H1 (cell line): ENCODE measurements at regions not wholly inside any gene's neighbourhood (a gene's known extent, or its start where the extent isn't known, plus 50 kb on each side); places are given as distances from the start of the nearest gene placed in this dataset.

Experiments
- CTCF ChIA-PET: fragments of 300-600 bp; sonication (Branson Sonifier 250); formaldehyde crosslinking; loops from one replicate; lab custom pipeline; 2021; ENCODE audit not compliant: partially characterized antibody; lab: Charles Lee
- POLR2A ChIA-PET: fragments of 300-600 bp; sonication (Branson Sonifier 250); formaldehyde crosslinking; loops from one replicate; lab custom pipeline; 2021; ENCODE audit warnings: inconsistent platforms; ENCODE audit not compliant: partially characterized antibody; lab: Charles Lee
- DNase-seq, 2 experiments: peaks; one replicate each; pipeline versions ENCODE4 v3.0.0 to v3.0.0-alpha.2; 2010 to 2022; ENCODE audit warnings: low spot score in 2 of 2, low read depth in 1 of 2, mixed read lengths in 1 of 2
- FAIRE-seq: peaks from 2 replicates; lab custom pipeline; 2011; peaks lifted over from hg19 to GRCh38; lab: Jason Lieb, UNC
- H2AFZ ChIP-seq: 2 replicates; pipeline ENCODE4 v1.8.1; 2012; ENCODE audit warnings: low read length, inconsistent platforms
- H2AK5ac ChIP-seq: 2 replicates; pipeline ENCODE4 v1.6.1; 2013; ENCODE audit warnings: low read depth, low read length
- H2BK120ac ChIP-seq: replicated peaks from 2 replicates; pipeline ENCODE3; 2013; ENCODE audit warnings: low read depth, low read length, inconsistent platforms
- H2BK12ac ChIP-seq: 2 replicates; pipeline ENCODE4 v1.6.1; 2013; ENCODE audit warnings: low read depth, low read length
- H2BK15ac ChIP-seq: 2 replicates; pipeline ENCODE4 v1.6.1; 2013; ENCODE audit warnings: low read length
- H2BK20ac ChIP-seq: 2 replicates; pipeline ENCODE4 v1.6.1; 2013; ENCODE audit warnings: low read length
- H2BK5ac ChIP-seq: 2 replicates; pipeline ENCODE4 v1.6.1; 2013; ENCODE audit warnings: low read depth, low read length
- H3K14ac ChIP-seq: 2 replicates; pipeline ENCODE4 v1.6.1; 2013; ENCODE audit warnings: inconsistent platforms; ENCODE audit not compliant: insufficient read length
- H3K18ac ChIP-seq: 2 replicates; pipeline ENCODE4 v1.6.1; 2013; ENCODE audit warnings: low read length; ENCODE audit errors: extremely low read depth
- H3K23ac ChIP-seq: 2 replicates; pipeline ENCODE4 v1.6.1; 2013; ENCODE audit warnings: inconsistent platforms; ENCODE audit not compliant: insufficient read length
- H3K23me2 ChIP-seq: 2 replicates; pipeline ENCODE4 v1.6.1; 2013; ENCODE audit warnings: low read depth, low read length
- H3K27ac ChIP-seq: 2 replicates; pipeline ENCODE4 v1.6.1; 2011; ENCODE audit warnings: low read depth, low read length, inconsistent platforms
- H3K27me3 ChIP-seq, 4 experiments: replicated peaks in 1 of 4; 1 replicate in 1 of 4; 2 replicates in 3 of 4; pipeline versions ENCODE4 v1.6.1 to v1.8.1; 2011 to 2013; ENCODE audit warnings: low read length in 3 of 4, mild to moderate bottlenecking in 3 of 4, inconsistent platforms in 2 of 4, mixed read lengths in 2 of 4, moderate library complexity in 1 of 4; ENCODE audit not compliant: control insufficient read depth in 3 of 4, insufficient read depth in 3 of 4; ENCODE audit errors: extremely low read depth in 1 of 4
- H3K36me3 ChIP-seq, 4 experiments: 2 replicates each; pipeline versions ENCODE4 v1.6.1 to v1.8.1; 2011 to 2013; ENCODE audit warnings: mild to moderate bottlenecking in 4 of 4, low read length in 3 of 4, moderate library complexity in 2 of 4, control low read depth in 1 of 4, inconsistent platforms in 1 of 4; ENCODE audit not compliant: insufficient read depth in 4 of 4, control insufficient read depth in 2 of 4
- H3K4ac ChIP-seq: replicated peaks from 2 replicates; pipeline ENCODE3; 2013; ENCODE audit warnings: low read length, low read depth, mixed read lengths, inconsistent platforms; ENCODE audit not compliant: insufficient read length
- H3K4me1 ChIP-seq, 4 experiments: replicated peaks in 1 of 4; 1 replicate in 1 of 4; 2 replicates in 3 of 4; pipeline versions ENCODE4 v1.6.1 to v1.8.1; 2011 to 2013; ENCODE audit warnings: low read length in 3 of 4, inconsistent platforms in 2 of 4, mixed read lengths in 1 of 4; ENCODE audit not compliant: insufficient read depth in 4 of 4, control insufficient read depth in 3 of 4
- H3K4me2 ChIP-seq, 2 experiments: 2 replicates each; pipeline versions ENCODE4 v1.6.1 to v1.8.1; 2011 to 2013; ENCODE audit warnings: low read depth in 2 of 2, low read length in 2 of 2, control low read depth in 1 of 2, inconsistent platforms in 1 of 2, mild to moderate bottlenecking in 1 of 2; ENCODE audit not compliant: insufficient read depth in 1 of 2
- H3K4me3 ChIP-seq, 4 experiments: fragments of 200-600, 300-600 bp in 1 of 4; sonication (generic), shearing (Covaris generic), sonication (Bioruptor Twin) in 1 of 4; 2 replicates each; pipeline versions ENCODE4 v1.5.1 to v1.8.1; 2011 to 2016; ENCODE audit warnings: low read length in 4 of 4, low read depth in 3 of 4, control low read depth in 2 of 4, inconsistent platforms in 2 of 4, mild to moderate bottlenecking in 2 of 4, mixed read lengths in 1 of 4, moderate library complexity in 1 of 4; ENCODE audit not compliant: insufficient read depth in 2 of 4; ENCODE audit errors: extremely low read depth in 1 of 4
- H3K56ac ChIP-seq: replicated peaks from 2 replicates; pipeline ENCODE3; 2013; ENCODE audit warnings: low read depth, mild to moderate bottlenecking, mixed read lengths, low read length, inconsistent platforms; ENCODE audit not compliant: insufficient read length
- H3K79me1 ChIP-seq: 2 replicates; pipeline ENCODE4 v1.6.1; 2013; ENCODE audit warnings: low read depth, low read length, control low read depth
- H3K79me2 ChIP-seq, 2 experiments: 2 replicates each; pipeline versions ENCODE4 v1.6.1 to v1.8.1; 2012 to 2013; ENCODE audit warnings: low read length in 2 of 2, mild to moderate bottlenecking in 2 of 2, inconsistent platforms in 1 of 2; ENCODE audit not compliant: insufficient read depth in 2 of 2, control insufficient read depth in 1 of 2
- H3K9ac ChIP-seq, 4 experiments: replicated peaks in 1 of 4; 1 replicate in 1 of 4; 2 replicates in 3 of 4; pipeline versions ENCODE4 v1.6.1 to v1.8.1; 2011 to 2013; ENCODE audit warnings: low read depth in 3 of 4, low read length in 3 of 4, control low read depth in 2 of 4, mild to moderate bottlenecking in 2 of 4, moderate library complexity in 2 of 4, inconsistent platforms in 1 of 4; ENCODE audit errors: extremely low read depth in 1 of 4
- H3K9me3 ChIP-seq, 2 experiments: 2 replicates each; pipeline versions ENCODE4 v1.6.1 to v1.8.1; 2012 to 2013; ENCODE audit warnings: mild to moderate bottlenecking in 2 of 2, moderate library complexity in 2 of 2, control low read depth in 1 of 2, inconsistent platforms in 1 of 2, low read depth in 1 of 2, low read length in 1 of 2, mixed read lengths in 1 of 2; ENCODE audit not compliant: insufficient read depth in 2 of 2
- H4K20me1 ChIP-seq, 2 experiments: replicated peaks in 1 of 2; 2 replicates each; pipeline versions ENCODE3 to v1.8.1; 2011 to 2013; ENCODE audit warnings: inconsistent platforms in 2 of 2, low read length in 2 of 2, mild to moderate bottlenecking in 1 of 2; ENCODE audit not compliant: insufficient read depth in 2 of 2, control insufficient read depth in 1 of 2
- H4K5ac ChIP-seq: 2 replicates; pipeline ENCODE4 v1.6.1; 2013; ENCODE audit warnings: low read length, low read depth, mixed read lengths, inconsistent platforms; ENCODE audit not compliant: insufficient read length
- H4K8ac ChIP-seq: 2 replicates; pipeline ENCODE4 v1.8.0; 2013; ENCODE audit warnings: mild to moderate bottlenecking, moderate library complexity, low read length, inconsistent platforms; ENCODE audit not compliant: insufficient read depth; ENCODE audit errors: extremely low read depth
- H4K91ac ChIP-seq: replicated peaks from 2 replicates; pipeline ENCODE3; 2013; ENCODE audit warnings: low read length, mixed read lengths, inconsistent platforms; ENCODE audit not compliant: insufficient read length
- BCL11A ChIP-seq, 2 experiments: IDR thresholded peaks; one replicate each; pipeline ENCODE4 v1.6.1; 2011; ENCODE audit warnings: low read depth in 2 of 2, low read length in 2 of 2, mild to moderate bottlenecking in 2 of 2
- KDM1A ChIP-seq: fragments of 200-600, 300-600 bp; sonication (generic); IDR thresholded peaks from 2 replicates; pipeline ENCODE4 v1.7.1; 2016; ENCODE audit warnings: mild to moderate bottlenecking, low read length, borderline replicate concordance
- POLR2AphosphoS5 ChIP-seq: IDR thresholded peaks from 2 replicates; pipeline ENCODE4 v1.6.1; 2011; ENCODE audit warnings: low read depth, low read length
- RBBP5 ChIP-seq: IDR thresholded peaks from 2 replicates; pipeline ENCODE4 v1.7.1; 2012; ENCODE audit warnings: low read depth, mild to moderate bottlenecking, inconsistent platforms, low read length, moderate library complexity, borderline replicate concordance
- RXRA ChIP-seq: IDR thresholded peaks from 2 replicates; pipeline ENCODE4 v1.6.1; 2011; ENCODE audit warnings: low read depth, mild to moderate bottlenecking, low read length, moderate library complexity; ENCODE audit not compliant: insufficient read depth
- SIRT6 ChIP-seq: IDR thresholded peaks from one replicate; pipeline ENCODE4 v1.7.1; 2012; ENCODE audit warnings: low read length, inconsistent platforms
- SIX5 ChIP-seq: IDR thresholded peaks from 2 replicates; pipeline ENCODE4 v1.6.1; 2011; ENCODE audit warnings: mild to moderate bottlenecking, low read depth, low read length

DNA sequence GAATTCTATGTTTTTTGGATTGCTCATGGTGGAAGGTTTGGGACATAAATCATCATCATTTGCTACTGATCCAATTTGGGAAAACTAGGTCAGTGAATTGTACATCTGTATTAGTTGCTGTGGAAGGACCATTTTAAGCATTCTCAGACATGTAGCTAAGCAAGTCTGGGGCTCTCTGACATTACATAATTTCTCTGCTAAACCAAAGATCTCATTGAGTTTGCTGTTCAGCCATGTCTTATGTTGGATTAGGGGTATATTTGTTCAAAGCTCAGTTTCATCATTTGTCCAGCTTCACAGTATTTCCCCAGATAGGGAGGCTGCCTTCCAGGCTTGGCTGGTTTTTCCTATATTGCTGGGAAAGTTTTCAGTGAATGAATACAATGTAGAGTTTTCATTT is 399.7 kb downstream of the MTX2 start:
- H2BK15ac ChIP-seq: no peak overlapping the region
- H3K56ac ChIP-seq: no peak overlapping the region
- H3K4me1 ChIP-seq: peaks cover 0 to 5% (median 2%) of the 10 kb centered on the region in 4 experiments; a peak in 1 of 7 replicates
- H3K4me3 ChIP-seq: no peak overlapping the region
- no peaks in the 10 kb centered on the region for H3K79me2 ChIP-seq
- no peak overlapping the region for H2BK5ac ChIP-seq
- H2BK12ac ChIP-seq: no peak overlapping the region
- TF ChIP-seq BCL11A (IDR thresholded peaks at IDR 0.05; ENCODE audit: low read depth in 2 of 2, low read length in 2 of 2) (no peak), SIX5 (no peak), KDM1A (no peak), SIRT6 (no peak), RXRA (no peak), POLR2AphosphoS5 (no peak), RBBP5 (no peak)
- TF ChIP-seq, all 59 proteins: peak for 0
- Histone ChIP-seq H3K79me1 (no peaks in the 10 kb centered on the region), H4K91ac (no peak overlapping the region), H2AFZ (no peak overlapping the region), H2BK20ac (no peak overlapping the region), H3K23me2 (no peaks in the 10 kb centered on the region; the same call in 1 of the 2 replicates), H2BK120ac (no peak overlapping the region), H3K9me3 (no peaks in the 10 kb centered on the region; a peak in 1 of 4 replicates), H4K20me1 (no peaks in the 10 kb centered on the region), H4K5ac (no peak overlapping the region), H3K27me3 (peaks cover under 1 to 4% (median 2%) of the 10 kb centered on the region in 4 experiments; a peak in 5 of 7 replicates), H3K4me2 (no peak overlapping the region), H3K23ac (no peak overlapping the region), H3K18ac (no peak overlapping the region), H3K27ac (no peak overlapping the region), H3K14ac (no peak overlapping the region), H2AK5ac (no peak overlapping the region), H3K36me3 (no peaks in the 10 kb centered on the region), H4K8ac (no peak overlapping the region), H3K4ac (no peak overlapping the region), H3K9ac (no peak overlapping the region)
- ChIA-PET CTCF (interaction anchor here (1.3 to 9.9 kb wide), 2 partner anchors 12 to 15 kb away, joined by 4 to 123 read pairs; no protein-coding TSS in a partner anchor), POLR2A (no interaction called here)
- DNase-seq (no peak), FAIRE-seq (no peak)
